ENCODE measurements at regions not wholly inside any gene's neighbourhood (a gene's known extent, or its start where the extent isn't known, plus 50 kb on each side); places are given as distances from the start of the nearest gene placed in this dataset.

GRCh38 chr22:22776121-22776520 lies 111.5 kb upstream of the IGLL5 start:
- intact Hi-C loops (cut with DNase I): loop anchor here in 1 of 2 donors (10.0 kb wide), 1 partner anchor 109 kb away; the partner anchor contains the start of gene IGLL5
- 87 to 96% (median 90%) methylated on average over 3 of the region's 3 CpGs for WGBS, 4 donors
- H3K4me3 ChIP-seq: no peak overlapping the region

GRCh38 chr22:22779213-22779612 lies 108.4 kb upstream of the IGLL5 start:
- no peaks in the 10 kb centered on the region for H3K27me3 ChIP-seq
- no peaks in the 10 kb centered on the region for H3K4me1 ChIP-seq (replicated peaks in 1 of 2)
- 91 to 98% (median 94%) methylated on average over 4 of the region's 4 CpGs for WGBS, 4 donors
- H3K9me3 ChIP-seq (replicated peaks in 1 of 3): no peaks in the 10 kb centered on the region
- no peak for DNase-seq
- H3K36me3 ChIP-seq (replicated peaks in 1 of 2): no peaks in the 10 kb centered on the region
- no peak overlapping the region for H3K4me3 ChIP-seq
- intact Hi-C loops (cut with DNase I): loop anchor here in 1 of 2 donors (10.0 kb wide), 1 partner anchor 106 kb away; the partner anchor contains the start of gene IGLL5
- no peak overlapping the region for H3K27ac ChIP-seq
- no peak for TF ChIP-seq POLR2A (IDR thresholded peaks at IDR 0.05)
- TF ChIP-seq CTCF (IDR thresholded peaks at IDR 0.05): no peak

More at GRCh38 chr22:22776121-22776520, 111.5 kb upstream of the IGLL5 start:
- no peaks in the 10 kb centered on the region for H3K9me3 ChIP-seq (replicated peaks in 1 of 3)
- TF ChIP-seq CTCF (IDR thresholded peaks at IDR 0.05) (no peak), POLR2A (IDR thresholded peaks at IDR 0.05) (no peak)
- H3K4me1 ChIP-seq (replicated peaks in 1 of 2): no peaks in the 10 kb centered on the region
- no peaks in the 10 kb centered on the region for H3K27me3 ChIP-seq
- no peaks in the 10 kb centered on the region for H3K36me3 ChIP-seq (replicated peaks in 1 of 2)
- H3K27ac ChIP-seq: no peak overlapping the region
- no peak for DNase-seq

DNA sequence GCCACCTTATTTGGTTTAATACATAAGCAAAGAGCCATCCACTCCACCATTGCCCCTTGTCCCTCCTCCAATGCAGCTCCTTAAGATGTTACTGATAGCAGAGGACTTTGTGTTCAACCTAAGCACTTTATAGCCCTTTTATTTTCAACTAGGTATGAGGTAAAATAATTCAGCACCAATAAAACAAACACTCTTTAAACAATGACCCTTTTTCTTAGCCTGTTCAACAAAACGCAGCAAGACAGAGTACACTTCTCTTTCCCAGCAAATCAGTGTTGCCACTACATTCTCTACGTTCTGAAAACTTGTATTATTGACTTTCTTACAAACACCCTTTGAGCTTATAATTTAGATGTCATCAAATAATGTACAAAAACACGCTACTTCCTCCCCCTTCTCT lies 104.0 kb upstream of the IGLL5 start:
- 73 to 81% (median 78%) methylated on average over 3 of the region's 3 CpGs for WGBS, 4 donors
- no peaks in the 10 kb centered on the region for H3K9me3 ChIP-seq (replicated peaks in 1 of 3)
- no peak overlapping the region for H3K27ac ChIP-seq
- DNase-seq: no peak
- TF ChIP-seq CTCF (IDR thresholded peaks at IDR 0.05) (no peak), POLR2A (IDR thresholded peaks at IDR 0.05) (no peak)
- no peaks in the 10 kb centered on the region for H3K27me3 ChIP-seq
- H3K4me3 ChIP-seq: no peak overlapping the region
- H3K4me1 ChIP-seq (replicated peaks in 1 of 2): no peaks in the 10 kb centered on the region
- no peaks in the 10 kb centered on the region for H3K36me3 ChIP-seq (replicated peaks in 1 of 2)
- intact Hi-C loops (cut with DNase I): no loop called here

DNA sequence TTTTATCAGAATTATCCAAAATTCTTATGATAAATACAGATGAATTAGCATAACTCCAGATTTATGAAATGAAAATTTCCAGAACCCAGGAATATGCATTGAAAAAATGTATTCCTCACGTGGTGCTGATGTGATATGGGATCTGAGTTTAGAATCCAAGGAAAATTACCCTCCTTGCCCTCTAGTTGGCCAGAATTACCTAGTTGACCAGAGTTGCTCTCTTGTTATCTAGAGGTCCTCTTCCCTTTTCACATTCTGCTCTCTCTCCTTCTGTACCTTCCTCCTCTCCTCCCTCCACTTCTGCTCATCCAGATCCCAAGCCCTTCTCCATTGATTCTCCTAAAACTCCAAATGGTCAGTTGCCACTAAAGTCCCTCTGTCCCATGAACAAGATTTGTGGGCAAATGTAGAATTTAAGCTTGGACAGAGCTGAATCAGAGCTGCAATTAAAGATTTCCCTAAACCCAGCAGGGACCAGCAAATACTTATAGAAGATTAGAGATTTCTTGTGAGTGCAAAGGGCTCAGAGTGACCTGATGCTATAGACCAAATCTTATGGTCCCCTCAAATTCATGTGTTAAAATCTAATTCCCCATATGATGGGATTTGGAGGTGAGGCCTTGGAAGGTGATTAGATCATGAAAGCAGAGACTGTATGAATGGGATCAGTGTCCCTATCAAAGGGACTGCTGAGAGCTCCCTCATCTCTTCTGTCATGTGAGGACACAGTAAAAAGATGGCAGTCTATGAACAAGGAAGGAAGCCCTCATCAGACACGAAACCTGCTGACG lies 103.2 kb upstream of the IGLL5 start:
- intact Hi-C loops (cut with DNase I): no loop called here
- no peaks in the 10 kb centered on the region for H3K36me3 ChIP-seq (replicated peaks in 1 of 2)
- no peak overlapping the region for H3K27ac ChIP-seq
- H3K27me3 ChIP-seq: no peaks in the 10 kb centered on the region
- TF ChIP-seq CTCF (IDR thresholded peaks at IDR 0.05) (no peak), POLR2A (IDR thresholded peaks at IDR 0.05) (no peak)
- H3K4me1 ChIP-seq (replicated peaks in 1 of 2): no peaks in the 10 kb centered on the region
- H3K9me3 ChIP-seq (replicated peaks in 1 of 3): no peaks in the 10 kb centered on the region
- H3K4me3 ChIP-seq: no peak overlapping the region
- WGBS, 4 donors: 49 to 69% (median 58%) methylated on average over 3 of the region's 3 CpGs
- DNase-seq: no peak

Measured in adrenal gland (tissue), 9 donors.